Medulla oblongata (tissue), 1 donor: ENCODE measurements at regions not wholly inside any gene's neighbourhood (a gene's known extent, or its start where the extent isn't known, plus 50 kb on each side); places are given as distances from the start of the nearest gene placed in this dataset.

Experiments
- DNase-seq: peaks from one replicate; pipeline ENCODE4 v3.0.0-alpha.2; 2015; ENCODE audit errors: extremely low spot score

GRCh38 chr21:38556390-38556789 lies 58.1 kb upstream of the ERG start:
- DNase-seq: no peak

GRCh38 chr21:38561205-38561604 lies 62.9 kb upstream of the ERG start:
- no peak for DNase-seq

GRCh38 chr21:38561613-38562581 lies 63.6 kb upstream of the ERG start:
- DNase-seq: no peak

GRCh38 chr21:38567335-38567969 lies 69.2 kb upstream of the ERG start:
- peak; percentile 6 for DNase-seq

GRCh38 chr21:38567970-38568360 lies 69.7 kb upstream of the ERG start:
- DNase-seq: no peak

- no peak for DNase-seq
Measured at GRCh38 chr21:38569733-38570132, 71.5 kb upstream of the ERG start.

GRCh38 chr21:38570596-38570995 lies 72.3 kb upstream of the ERG start:
- DNase-seq: no peak

GRCh38 chr21:38574895-38575575 lies 76.8 kb upstream of the ERG start:
- DNase-seq: no peak

GRCh38 chr21:38577887-38578286 lies 79.6 kb upstream of the ERG start:
- no peak for DNase-seq

GRCh38 chr21:38590449-38591217 lies 92.4 kb upstream of the ERG start:
- DNase-seq: no peak

GRCh38 chr21:38591218-38591537 lies 92.9 kb upstream of the ERG start:
- DNase-seq: no peak

- DNase-seq: no peak
Measured at GRCh38 chr21:38596264-38597042, 98.2 kb upstream of the ERG start.

GRCh38 chr21:38597421-38597820 lies 99.1 kb upstream of the ERG start:
- DNase-seq: no peak

GRCh38 chr21:38598413-38598812 lies 100.1 kb upstream of the ERG start:
- no peak for DNase-seq

- no peak for DNase-seq
Measured at GRCh38 chr21:38599381-38599975, 101.2 kb upstream of the ERG start.

- no peak for DNase-seq
Measured at GRCh38 chr21:38600106-38600505, 101.8 kb upstream of the ERG start.

GRCh38 chr21:38605236-38605635 lies 107.0 kb upstream of the ERG start:
- no peak for DNase-seq

- DNase-seq: no peak
Measured at GRCh38 chr21:38609580-38609979, 111.3 kb upstream of the ERG start.

- no peak for DNase-seq
Measured at GRCh38 chr21:38610623-38611251, 112.5 kb upstream of the ERG start.

- DNase-seq: no peak
Measured at GRCh38 chr21:38611277-38611676, 113.0 kb upstream of the ERG start.
